Esophagus squamous epithelium (tissue), 4 donors: ENCODE measurements at regions not wholly inside any gene's neighbourhood (a gene's known extent, or its start where the extent isn't known, plus 50 kb on each side); places are given as distances from the start of the nearest gene placed in this dataset.

Source experiments
- POLR2A ChIP-seq, 4 donors: fragments of 450-650 bp; IDR thresholded peaks; one replicate each; pipeline ENCODE4 v1.6.1; 2017; ENCODE audit warnings: antibody characterized with exemption in 4 of 4, mild to moderate bottlenecking in 4 of 4, moderate library complexity in 3 of 4
- TF ChIP-seq, protein P1 (sequence below), 6 experiments: fragments of 450-650 bp in 4 of 6; fragments of 200-600 bp in 2 of 6; sonication (generic) in 2 of 6; IDR thresholded peaks; one replicate each; pipeline ENCODE4 v1.5.1; 2016 to 2019; ENCODE audit warnings: antibody characterized with exemption in 6 of 6, mild to moderate bottlenecking in 4 of 6, moderate library complexity in 4 of 6

DNA sequence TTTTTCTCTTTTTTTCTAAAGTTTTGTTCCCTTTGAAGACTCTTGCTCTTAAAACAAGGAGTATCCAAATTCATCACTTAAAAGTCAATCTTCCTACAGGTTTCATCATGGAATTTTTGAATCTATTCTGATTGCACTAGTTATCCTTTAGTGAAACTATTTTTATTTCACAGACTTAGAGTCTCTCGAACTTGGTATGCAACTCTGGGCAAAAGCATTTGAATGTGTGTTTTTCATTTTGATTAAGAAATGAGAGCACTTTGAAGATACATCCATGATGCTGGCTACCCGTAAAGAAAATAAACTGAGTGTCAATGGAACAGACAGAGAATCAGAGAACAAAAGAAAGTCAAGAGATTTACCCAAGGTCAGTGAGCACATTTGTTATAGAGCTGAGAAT, 586.5 kb downstream of the EPM2A start:
- TF ChIP-seq, protein P1, sequence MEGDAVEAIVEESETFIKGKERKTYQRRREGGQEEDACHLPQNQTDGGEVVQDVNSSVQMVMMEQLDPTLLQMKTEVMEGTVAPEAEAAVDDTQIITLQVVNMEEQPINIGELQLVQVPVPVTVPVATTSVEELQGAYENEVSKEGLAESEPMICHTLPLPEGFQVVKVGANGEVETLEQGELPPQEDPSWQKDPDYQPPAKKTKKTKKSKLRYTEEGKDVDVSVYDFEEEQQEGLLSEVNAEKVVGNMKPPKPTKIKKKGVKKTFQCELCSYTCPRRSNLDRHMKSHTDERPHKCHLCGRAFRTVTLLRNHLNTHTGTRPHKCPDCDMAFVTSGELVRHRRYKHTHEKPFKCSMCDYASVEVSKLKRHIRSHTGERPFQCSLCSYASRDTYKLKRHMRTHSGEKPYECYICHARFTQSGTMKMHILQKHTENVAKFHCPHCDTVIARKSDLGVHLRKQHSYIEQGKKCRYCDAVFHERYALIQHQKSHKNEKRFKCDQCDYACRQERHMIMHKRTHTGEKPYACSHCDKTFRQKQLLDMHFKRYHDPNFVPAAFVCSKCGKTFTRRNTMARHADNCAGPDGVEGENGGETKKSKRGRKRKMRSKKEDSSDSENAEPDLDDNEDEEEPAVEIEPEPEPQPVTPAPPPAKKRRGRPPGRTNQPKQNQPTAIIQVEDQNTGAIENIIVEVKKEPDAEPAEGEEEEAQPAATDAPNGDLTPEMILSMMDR (IDR thresholded peaks at IDR 0.05): no peak
- TF ChIP-seq POLR2A (IDR thresholded peaks at IDR 0.05): no peak
